GM18505 (cell line): ENCODE measurements at regions not wholly inside any gene's neighbourhood (a gene's known extent, or its start where the extent isn't known, plus 50 kb on each side); places are given as distances from the start of the nearest gene placed in this dataset.

Experiments
- ATAC-seq: cut with Tn5 transposase; IDR thresholded peaks from one replicate; pipeline ENCODE4 v1.9.1; 2021; ENCODE audit not compliant: unreplicated experiment
- POLR2A ChIP-seq: IDR thresholded peaks from 4 replicates; pipeline ENCODE4 v1.6.1; 2011; ENCODE audit warnings: borderline replicate concordance; ENCODE audit not compliant: insufficient read depth, insufficient read length; ENCODE audit errors: extremely low read depth

DNA sequence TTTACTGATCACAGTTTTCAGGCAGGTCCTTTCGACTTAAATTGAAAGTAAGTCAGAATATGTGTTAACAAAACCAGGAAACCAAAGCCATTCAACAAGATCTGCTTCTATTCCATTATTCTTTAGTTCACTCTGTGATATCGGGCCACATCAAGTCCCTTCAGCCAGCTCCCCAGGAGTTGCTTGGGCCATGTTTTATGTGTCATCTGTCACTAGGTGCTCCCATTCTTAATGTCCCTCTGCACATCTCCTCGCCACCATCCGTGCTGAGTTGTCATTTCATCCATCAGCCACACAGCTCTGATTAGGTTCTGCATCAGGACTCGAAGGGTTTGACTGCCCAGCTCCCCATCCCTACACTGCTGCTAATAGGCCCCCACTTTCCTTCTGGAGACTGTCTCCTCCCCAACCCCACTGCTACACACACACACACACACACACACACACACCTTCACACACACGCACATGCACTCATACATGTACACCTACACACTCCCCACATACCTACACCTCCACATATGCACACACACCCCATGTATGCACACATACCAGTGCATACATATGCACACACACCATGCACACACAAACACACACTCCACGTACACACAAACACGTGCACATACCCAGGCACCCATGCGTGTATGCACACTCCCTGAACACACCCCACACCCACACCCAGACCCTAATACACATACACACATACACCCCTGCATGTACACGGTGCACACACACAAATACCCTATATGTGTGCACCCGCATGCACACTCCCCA is 143.3 kb upstream of the GMDS start:
- no peak for TF ChIP-seq POLR2A
- no peak for ATAC-seq

GRCh38 chr6:2387445-2387844 is 142.0 kb upstream of the GMDS start:
- ATAC-seq: no peak
- no peak for TF ChIP-seq POLR2A

GRCh38 chr6:2385471-2385983 is 140.1 kb upstream of the GMDS start:
- no peak for TF ChIP-seq POLR2A
- ATAC-seq: no peak

DNA sequence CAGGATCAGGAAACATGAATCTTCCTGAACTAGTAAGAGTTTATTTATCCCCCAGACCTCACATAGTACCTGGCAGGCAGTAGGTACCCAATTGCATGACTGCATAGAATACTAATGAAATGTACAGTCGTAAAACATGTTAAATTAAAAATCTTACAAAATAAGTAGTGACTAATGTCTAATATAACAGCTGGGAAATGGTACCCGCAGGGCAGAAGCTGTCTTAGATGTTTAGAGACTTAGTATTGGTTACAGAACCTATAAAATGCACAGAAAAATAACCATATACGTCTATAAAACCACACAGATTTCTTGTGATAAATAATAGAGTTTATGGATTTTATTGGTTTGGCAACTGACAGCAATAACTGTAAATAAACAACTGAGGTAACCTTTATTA is 139.1 kb upstream of the GMDS start:
- no peak for TF ChIP-seq POLR2A
- ATAC-seq: no peak

DNA sequence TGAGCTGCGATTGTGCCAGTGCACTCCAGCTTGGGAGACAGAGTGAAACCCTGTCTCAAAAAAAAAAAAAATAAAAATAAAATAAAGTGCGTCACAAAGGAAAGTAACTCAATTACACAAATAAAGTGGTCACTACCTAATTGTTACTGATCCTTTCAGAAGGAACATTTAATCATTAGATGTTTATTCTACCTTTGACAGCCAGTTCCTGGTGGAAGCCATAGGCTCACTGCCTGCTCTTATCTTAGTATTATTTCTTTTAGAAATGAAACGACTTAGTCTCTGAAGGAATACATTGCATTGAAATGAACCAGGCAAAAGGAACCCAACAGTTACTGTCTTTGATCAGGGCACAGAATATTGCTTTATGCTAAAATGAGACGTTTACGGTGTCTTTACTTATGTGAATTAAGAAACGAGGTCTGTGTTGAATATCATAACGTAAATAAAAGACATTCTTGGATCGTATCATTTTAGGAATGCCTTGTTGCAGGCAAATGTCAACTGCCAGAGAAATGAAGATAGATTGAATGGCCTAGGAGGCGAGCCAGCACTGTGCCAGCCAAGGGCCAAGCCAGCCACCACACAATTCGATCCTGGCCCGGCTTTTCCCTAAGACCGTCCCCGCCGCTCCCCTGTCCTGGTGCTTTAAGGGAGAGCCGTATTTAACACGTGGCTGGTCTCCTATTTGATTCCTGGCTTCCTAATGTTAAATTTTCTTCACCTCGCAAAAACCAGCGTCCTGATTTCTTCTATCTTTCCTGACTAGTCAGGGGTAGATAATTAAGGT is 136.7 kb upstream of the GMDS start:
- no peak for TF ChIP-seq POLR2A
- no peak for ATAC-seq

GRCh38 chr6:2378891-2379652 is 133.7 kb upstream of the GMDS start:
- no peak for TF ChIP-seq POLR2A
- no peak for ATAC-seq

DNA sequence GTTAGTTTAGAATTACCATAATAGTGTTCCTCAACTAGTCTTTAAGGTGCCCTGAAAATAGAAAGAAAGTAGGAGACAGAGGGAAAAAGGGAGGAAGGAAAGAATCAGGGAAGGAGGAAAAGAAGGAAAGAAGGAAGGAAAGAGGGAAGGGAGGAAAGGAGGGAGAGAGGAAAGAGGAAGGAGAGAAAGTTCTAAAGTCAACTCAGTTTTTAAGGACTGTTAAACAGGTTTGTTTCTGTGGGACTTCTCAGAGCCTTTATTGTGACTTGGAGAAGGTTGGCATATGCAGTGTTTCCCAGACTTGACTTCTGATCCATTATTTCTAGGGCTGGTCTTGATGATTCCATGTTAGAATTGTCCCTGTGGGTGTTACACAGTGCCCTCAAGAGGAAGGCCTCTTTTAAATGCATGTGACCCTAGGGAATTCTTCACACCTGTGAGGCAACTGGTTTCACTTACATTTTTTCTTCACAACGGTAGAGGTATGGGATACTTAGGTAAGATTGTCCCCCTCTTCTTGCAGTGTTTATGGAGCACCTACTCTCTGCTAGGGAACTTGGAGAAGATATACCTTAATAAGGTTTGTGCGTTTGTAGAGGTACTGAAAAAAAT is 132.7 kb upstream of the GMDS start:
- ATAC-seq: no peak
- no peak for TF ChIP-seq POLR2A

GRCh38 chr6:2376429-2377355 is 131.3 kb upstream of the GMDS start:
- ATAC-seq: no peak
- TF ChIP-seq POLR2A: no peak

DNA sequence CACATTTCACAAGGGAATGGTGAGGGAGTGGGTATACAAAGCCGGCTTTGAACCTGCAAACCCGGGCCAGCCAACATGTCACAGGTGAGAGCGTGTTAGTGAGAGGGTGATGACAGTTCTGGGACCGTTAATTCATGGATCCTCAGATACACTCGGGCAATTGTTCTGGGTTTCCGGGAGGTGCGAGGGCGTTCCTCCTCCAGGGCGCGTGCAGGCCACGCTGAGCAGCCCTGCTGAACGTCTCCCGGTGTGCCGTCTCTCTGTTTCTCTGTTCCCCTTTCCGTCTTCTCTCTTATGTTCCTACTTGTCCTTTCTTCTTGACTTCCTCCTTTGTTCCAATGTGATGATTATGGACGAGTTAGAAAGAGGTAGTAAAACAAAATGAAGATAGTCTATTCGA is 130.0 kb upstream of the GMDS start:
- ATAC-seq: no peak
- no peak for TF ChIP-seq POLR2A

- TF ChIP-seq POLR2A: no peak
- no peak for ATAC-seq
These were observed 124.2 kb upstream of the GMDS start for GRCh38 chr6:2369606-2370005.

DNA sequence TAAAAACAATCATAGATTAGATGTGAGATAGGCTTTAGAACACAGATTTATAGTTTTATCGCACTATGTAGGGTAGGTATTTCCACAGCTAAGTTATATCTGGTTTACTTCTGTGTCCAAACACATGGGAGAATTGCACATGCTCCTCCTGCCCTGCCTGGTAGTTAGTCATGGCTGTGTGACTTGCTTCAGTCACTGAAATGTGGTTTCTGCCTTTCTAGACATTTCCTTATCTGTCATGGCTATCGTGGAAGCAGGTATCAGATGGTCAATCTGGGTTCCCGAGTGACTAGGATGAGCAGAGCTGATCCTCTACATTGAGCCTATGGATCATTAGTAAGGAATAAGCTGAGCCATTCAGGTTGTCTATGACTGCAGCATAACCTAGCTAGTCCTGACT is 117.8 kb upstream of the GMDS start:
- no peak for TF ChIP-seq POLR2A
- no peak for ATAC-seq

GRCh38 chr6:2361195-2361594 is 115.8 kb upstream of the GMDS start:
- TF ChIP-seq POLR2A: no peak
- ATAC-seq: no peak
